Keratinocyte (primary cell): ENCODE measurements at regions not wholly inside any gene's neighbourhood (a gene's known extent, or its start where the extent isn't known, plus 50 kb on each side); places are given as distances from the start of the nearest gene placed in this dataset.

Source experiments
- DNase-seq: peaks from one replicate; pipeline ENCODE4 v3.0.0-alpha.2; 2011; ENCODE audit warnings: low read depth, missing footprints, low spot score
- FAIRE-seq: peaks from 2 replicates; lab custom pipeline; 2011; peaks lifted over from hg19 to GRCh38; lab: Jason Lieb, UNC
- H2AFZ ChIP-seq: 2 replicates; pipeline ENCODE4 v1.6.0; 2012; ENCODE audit warnings: low read length, control low read depth, inconsistent platforms; ENCODE audit not compliant: control insufficient read depth
- H3K27ac ChIP-seq: 2 replicates; pipeline ENCODE4 v1.5.1; 2011; ENCODE audit warnings: low read length; ENCODE audit not compliant: control insufficient read depth, insufficient read depth
- H3K27me3 ChIP-seq: 3 replicates; pipeline ENCODE4 v1.6.0; 2011; ENCODE audit warnings: low read length; ENCODE audit not compliant: control insufficient read depth, insufficient read depth; ENCODE audit errors: extremely low read depth
- H3K36me3 ChIP-seq, 2 experiments: 2 replicates in 1 of 2; 3 replicates in 1 of 2; pipeline ENCODE4 v1.5.1; 2011; ENCODE audit warnings: low read length in 2 of 2, mild to moderate bottlenecking in 1 of 2; ENCODE audit not compliant: control insufficient read depth in 2 of 2, insufficient read depth in 2 of 2; ENCODE audit errors: extremely low read depth in 1 of 2
- H3K4me1 ChIP-seq: 3 replicates; pipeline ENCODE4 v1.5.1; 2011; ENCODE audit warnings: low read length; ENCODE audit not compliant: control insufficient read depth, insufficient read depth; ENCODE audit errors: extremely low read depth
- H3K4me2 ChIP-seq: 3 replicates; pipeline ENCODE4 v1.6.0; 2011; ENCODE audit warnings: low read depth, low read length; ENCODE audit not compliant: control insufficient read depth, insufficient read depth; ENCODE audit errors: extremely low read depth
- H3K4me3 ChIP-seq, 3 experiments: fragments of 200-600 bp in 1 of 3; sonication (generic) in 1 of 3; 2 replicates in 2 of 3; 3 replicates in 1 of 3; pipeline ENCODE4 v1.5.1; 2011 to 2016; ENCODE audit warnings: low read length in 3 of 3, mild to moderate bottlenecking in 3 of 3, control low read depth in 2 of 3, inconsistent platforms in 1 of 3, low read depth in 1 of 3, mixed read lengths in 1 of 3, mixed run types in 1 of 3, moderate library complexity in 1 of 3; ENCODE audit not compliant: control insufficient read depth in 2 of 3, insufficient read depth in 2 of 3; ENCODE audit errors: extremely low read depth in 1 of 3
- H3K79me2 ChIP-seq: 2 replicates; pipeline ENCODE4 v1.6.0; 2012; ENCODE audit warnings: low read length; ENCODE audit not compliant: control insufficient read depth, insufficient read depth
- H3K9ac ChIP-seq: 3 replicates; pipeline ENCODE4 v1.6.0; 2011; ENCODE audit warnings: low read length; ENCODE audit not compliant: control insufficient read depth, insufficient read depth; ENCODE audit errors: extremely low read depth
- H3K9me1 ChIP-seq: 3 replicates; pipeline ENCODE4 v1.6.0; 2011; ENCODE audit warnings: low read length; ENCODE audit not compliant: control insufficient read depth, insufficient read depth; ENCODE audit errors: extremely low read depth
- H3K9me3 ChIP-seq: 2 replicates; pipeline ENCODE4 v1.5.1; 2012; ENCODE audit warnings: low read depth, low read length; ENCODE audit not compliant: control insufficient read depth
- H4K20me1 ChIP-seq: 3 replicates; pipeline ENCODE4 v1.6.0; 2011; ENCODE audit warnings: low read length; ENCODE audit not compliant: control insufficient read depth, insufficient read depth; ENCODE audit errors: extremely low read depth
- EZH2 ChIP-seq: IDR thresholded peaks from one replicate; pipeline ENCODE4 v1.6.1; 2012; ENCODE audit warnings: inconsistent platforms, mild to moderate bottlenecking, low read length, moderate library complexity
- dilution Hi-C: fragments of 300-500 bp; cut with MboI; formaldehyde crosslinking; loops from one replicate; pipeline ENCODE4 v1.7.0; 2020; ENCODE audit warnings: low sequenced_read_pairs; ENCODE audit not compliant: extremely low pct_ligation_motif_present
- TF ChIP-seq, protein P1 (sequence below), 3 experiments: IDR thresholded peaks in 1 of 3; conservative IDR thresholded peaks in 1 of 3; optimal IDR thresholded peaks in 1 of 3; 2 replicates in 2 of 3; 3 replicates in 1 of 3; pipeline versions ENCODE3 to v1.5.1; 2011; ENCODE audit warnings: low read length in 3 of 3, mild to moderate bottlenecking in 3 of 3, moderate library complexity in 2 of 3, control low read depth in 1 of 3, inconsistent platforms in 1 of 3; ENCODE audit not compliant: insufficient read depth in 2 of 3; ENCODE audit errors: extremely low read depth in 1 of 3

DNA sequence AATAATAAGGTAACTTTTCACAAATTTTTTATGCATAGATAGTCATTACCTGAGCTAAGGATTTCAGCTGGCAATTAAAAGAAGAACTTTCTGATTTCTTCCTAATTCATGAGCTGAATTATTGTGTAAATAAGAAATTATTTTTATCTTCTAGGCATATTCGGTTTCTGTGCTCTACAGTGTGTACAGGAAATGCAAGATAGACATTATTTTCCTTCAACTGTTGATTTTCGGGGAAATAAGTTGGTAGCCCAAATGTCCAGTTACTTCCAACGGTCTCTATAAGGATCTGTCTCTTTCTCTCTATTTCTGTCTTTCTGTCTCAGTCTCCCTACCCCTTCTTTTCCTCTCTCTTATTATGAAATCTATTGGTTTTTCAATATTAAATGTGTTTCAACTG, 137.3 kb upstream of the CLNK start:
- TF ChIP-seq, protein P1, sequence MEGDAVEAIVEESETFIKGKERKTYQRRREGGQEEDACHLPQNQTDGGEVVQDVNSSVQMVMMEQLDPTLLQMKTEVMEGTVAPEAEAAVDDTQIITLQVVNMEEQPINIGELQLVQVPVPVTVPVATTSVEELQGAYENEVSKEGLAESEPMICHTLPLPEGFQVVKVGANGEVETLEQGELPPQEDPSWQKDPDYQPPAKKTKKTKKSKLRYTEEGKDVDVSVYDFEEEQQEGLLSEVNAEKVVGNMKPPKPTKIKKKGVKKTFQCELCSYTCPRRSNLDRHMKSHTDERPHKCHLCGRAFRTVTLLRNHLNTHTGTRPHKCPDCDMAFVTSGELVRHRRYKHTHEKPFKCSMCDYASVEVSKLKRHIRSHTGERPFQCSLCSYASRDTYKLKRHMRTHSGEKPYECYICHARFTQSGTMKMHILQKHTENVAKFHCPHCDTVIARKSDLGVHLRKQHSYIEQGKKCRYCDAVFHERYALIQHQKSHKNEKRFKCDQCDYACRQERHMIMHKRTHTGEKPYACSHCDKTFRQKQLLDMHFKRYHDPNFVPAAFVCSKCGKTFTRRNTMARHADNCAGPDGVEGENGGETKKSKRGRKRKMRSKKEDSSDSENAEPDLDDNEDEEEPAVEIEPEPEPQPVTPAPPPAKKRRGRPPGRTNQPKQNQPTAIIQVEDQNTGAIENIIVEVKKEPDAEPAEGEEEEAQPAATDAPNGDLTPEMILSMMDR (optimal IDR thresholded peaks at IDR 0.05 in 1 of 3, IDR thresholded peaks at IDR 0.05 in 1 of 3, conservative IDR thresholded peaks at IDR 0.05 in 1 of 3; ENCODE audit: extremely low read depth in 1 of 3, insufficient read depth in 2 of 3, low read length in 3 of 3), result no peak
- no peak for TF ChIP-seq EZH2
- dilution Hi-C loops, result no loop called here
- no peaks in the 10 kb centered on the region for H3K9me3 ChIP-seq
- no peak overlapping the region for H3K4me2 ChIP-seq
- no peak overlapping the region for H3K9ac ChIP-seq
- FAIRE-seq (no peak), DNase-seq (no peak)
- no peaks in the 10 kb centered on the region for H3K36me3 ChIP-seq
- H3K9me1 ChIP-seq, result no peaks in the 10 kb centered on the region
- H4K20me1 ChIP-seq, result no peaks in the 10 kb centered on the region
- H3K4me3 ChIP-seq, result no peak overlapping the region
- no peaks in the 10 kb centered on the region for H3K4me1 ChIP-seq
- H3K27me3 ChIP-seq, result no peaks in the 10 kb centered on the region
- no peak overlapping the region for H2AFZ ChIP-seq
- H3K79me2 ChIP-seq, result no peaks in the 10 kb centered on the region
- H3K27ac ChIP-seq, result no peak overlapping the region

GRCh38 chr4:10816571-10816970, 132.0 kb upstream of the CLNK start:
- no peak overlapping the region for H3K4me3 ChIP-seq
- dilution Hi-C loops, result no loop called here
- TF ChIP-seq EZH2, result no peak
- TF ChIP-seq, protein P1 (optimal IDR thresholded peaks at IDR 0.05 in 1 of 3, IDR thresholded peaks at IDR 0.05 in 1 of 3, conservative IDR thresholded peaks at IDR 0.05 in 1 of 3; ENCODE audit: extremely low read depth in 1 of 3, insufficient read depth in 2 of 3, low read length in 3 of 3), result no peak

More at GRCh38 chr4:10816571-10816970, 132.0 kb upstream of the CLNK start:
- Histone ChIP-seq H3K79me2 (no peaks in the 10 kb centered on the region), H3K9me1 (no peaks in the 10 kb centered on the region), H3K36me3 (no peaks in the 10 kb centered on the region), H3K9me3 (no peaks in the 10 kb centered on the region), H3K4me1 (no peaks in the 10 kb centered on the region), H3K9ac (no peak overlapping the region), H3K4me2 (no peak overlapping the region), H3K27me3 (no peaks in the 10 kb centered on the region), H4K20me1 (no peaks in the 10 kb centered on the region), H3K27ac (no peak overlapping the region), H2AFZ (no peak overlapping the region)
- no peak for DNase-seq
- no peak for FAIRE-seq
